ENCODE measurements at regions not wholly inside any gene's neighbourhood (a gene's known extent, or its start where the extent isn't known, plus 50 kb on each side); places are given as distances from the start of the nearest gene placed in this dataset.

DNA sequence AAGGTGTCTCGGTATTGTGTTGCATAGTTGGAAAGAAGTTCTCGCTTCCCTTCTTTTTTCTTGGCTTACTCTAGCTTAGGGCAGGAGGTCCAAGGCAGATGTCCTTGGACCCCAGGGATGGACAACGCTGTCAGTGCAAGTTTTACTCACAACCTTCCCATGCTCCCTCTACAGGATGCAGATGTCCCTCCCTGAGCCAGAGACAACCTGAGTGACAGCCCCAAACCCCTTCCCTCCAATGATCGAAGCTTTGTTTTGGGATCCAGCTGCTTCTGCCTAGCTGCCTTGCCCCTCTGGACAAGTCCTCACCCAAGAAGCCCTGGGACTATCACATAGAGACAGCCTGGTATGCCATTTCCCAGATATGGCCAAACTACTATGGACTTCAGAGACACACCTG is 112.0 kb upstream of the RAP1B start:
- no peaks in the 10 kb centered on the region for H3K4me1 ChIP-seq (ENCODE audit: control insufficient read depth, low read depth, low read length)
- no peaks in the 10 kb centered on the region for H3K27me3 ChIP-seq (ENCODE audit: control insufficient read depth, insufficient read depth, low read length)
- H3K9ac ChIP-seq (ENCODE audit: low read length) = no peak overlapping the region
- no peaks in the 10 kb centered on the region for H3K9me3 ChIP-seq (ENCODE audit: control insufficient read depth, low read depth, low read length)
- no peaks in the 10 kb centered on the region for H3K36me3 ChIP-seq (ENCODE audit: control insufficient read depth, low read depth, low read length)
- no peak overlapping the region for H3K27ac ChIP-seq (ENCODE audit: low read length)
- H3K4me3 ChIP-seq (ENCODE audit: low read length) = no peak overlapping the region

DNA sequence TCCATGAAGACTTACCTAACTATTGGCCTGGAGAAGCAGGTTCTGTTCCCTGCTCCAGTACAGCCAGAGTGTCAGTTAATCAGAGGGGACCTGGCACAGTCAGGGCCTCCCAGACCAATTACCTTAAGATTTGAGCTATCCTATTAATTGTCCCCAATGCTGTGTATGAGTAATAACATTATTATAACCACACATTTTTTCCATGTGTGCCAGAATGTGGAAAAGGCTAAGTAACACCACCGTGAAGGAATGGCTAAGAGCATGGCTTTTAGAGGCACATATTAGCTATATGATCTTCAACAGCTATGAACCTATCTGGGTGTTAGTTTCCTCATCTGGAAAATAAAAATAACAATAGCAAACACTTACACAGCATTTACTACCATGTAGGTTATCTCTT is 111.1 kb upstream of the RAP1B start:
- Histone ChIP-seq H3K9me3 (ENCODE audit: control insufficient read depth, low read depth, low read length) (no peaks in the 10 kb centered on the region), H3K4me3 (ENCODE audit: low read length) (no peak overlapping the region), H3K27me3 (ENCODE audit: control insufficient read depth, insufficient read depth, low read length) (no peaks in the 10 kb centered on the region), H3K27ac (ENCODE audit: low read length) (no peak overlapping the region), H3K36me3 (ENCODE audit: control insufficient read depth, low read depth, low read length) (no peaks in the 10 kb centered on the region), H3K9ac (ENCODE audit: low read length) (no peak overlapping the region), H3K4me1 (ENCODE audit: control insufficient read depth, low read depth, low read length) (no peaks in the 10 kb centered on the region)

DNA sequence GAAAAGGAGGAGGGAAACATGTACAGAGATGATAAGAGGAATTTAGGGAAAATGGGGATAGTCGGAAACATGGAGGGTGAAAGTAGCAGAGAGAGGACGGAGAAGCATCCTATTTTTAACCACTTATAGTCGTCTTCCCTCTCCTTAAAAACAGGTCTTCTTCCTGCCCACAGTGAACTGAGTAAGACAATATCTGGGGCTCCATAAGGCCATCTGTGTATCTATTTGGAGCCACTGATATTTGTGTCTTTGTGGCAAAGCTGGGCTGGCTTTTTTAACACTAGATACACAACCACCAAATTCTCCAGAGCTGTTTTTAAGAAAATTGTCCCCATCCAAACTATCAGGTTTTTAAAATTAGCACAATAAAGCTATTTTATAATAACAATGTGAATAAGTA is 109.5 kb upstream of the RAP1B start:
- Histone ChIP-seq H3K27me3 (ENCODE audit: control insufficient read depth, insufficient read depth, low read length) (no peaks in the 10 kb centered on the region), H3K9ac (ENCODE audit: low read length) (no peak overlapping the region), H3K4me3 (ENCODE audit: low read length) (no peak overlapping the region), H3K9me3 (ENCODE audit: control insufficient read depth, low read depth, low read length) (no peaks in the 10 kb centered on the region), H3K4me1 (ENCODE audit: control insufficient read depth, low read depth, low read length) (no peaks in the 10 kb centered on the region), H3K36me3 (ENCODE audit: control insufficient read depth, low read depth, low read length) (no peaks in the 10 kb centered on the region), H3K27ac (ENCODE audit: low read length) (no peak overlapping the region)

DNA sequence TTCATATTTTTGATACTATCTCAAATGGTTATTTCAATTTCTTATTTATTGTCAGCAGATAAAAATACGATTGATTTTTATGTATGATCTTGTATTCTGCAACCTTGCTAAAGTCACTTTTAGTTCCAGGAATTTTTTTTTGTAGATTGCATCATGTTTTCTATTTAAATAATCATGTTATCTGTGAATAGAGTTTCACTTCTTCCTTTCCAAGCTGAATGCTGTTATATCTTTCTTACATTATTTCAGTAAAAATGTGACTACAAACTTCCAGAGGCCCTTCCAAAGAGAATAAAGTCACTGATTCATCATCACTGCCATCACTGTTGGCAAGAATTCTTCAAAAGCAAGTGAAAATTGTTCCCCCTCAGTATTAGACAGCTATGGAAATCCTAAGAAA is 104.7 kb upstream of the RAP1B start:
- Histone ChIP-seq H3K4me1 (ENCODE audit: control insufficient read depth, low read depth, low read length) (no peaks in the 10 kb centered on the region), H3K27me3 (ENCODE audit: control insufficient read depth, insufficient read depth, low read length) (no peaks in the 10 kb centered on the region), H3K4me3 (ENCODE audit: low read length) (no peak overlapping the region), H3K9me3 (ENCODE audit: control insufficient read depth, low read depth, low read length) (no peaks in the 10 kb centered on the region), H3K36me3 (ENCODE audit: control insufficient read depth, low read depth, low read length) (no peaks in the 10 kb centered on the region), H3K27ac (ENCODE audit: low read length) (no peak overlapping the region), H3K9ac (ENCODE audit: low read length) (no peak overlapping the region)

DNA sequence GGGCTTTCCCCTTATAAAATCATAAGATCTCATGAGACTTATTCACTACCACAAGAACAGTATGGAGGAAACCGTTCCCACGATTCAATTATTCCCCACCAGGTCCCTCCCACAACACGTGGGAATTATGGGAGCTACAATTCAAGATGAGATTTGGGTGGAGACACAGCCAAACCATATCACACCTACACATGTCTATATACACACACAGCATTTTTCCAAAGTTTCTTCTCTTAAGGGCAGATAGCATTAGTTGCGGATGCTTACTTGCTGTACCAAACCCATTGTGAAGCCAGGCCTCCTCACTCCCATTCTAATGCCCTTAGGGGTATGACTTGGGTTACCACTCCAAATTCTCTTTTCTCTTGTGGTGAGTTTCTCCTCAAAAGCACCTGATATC is 104.1 kb upstream of the RAP1B start:
- no peak overlapping the region for H3K4me3 ChIP-seq (ENCODE audit: low read length)

DNA sequence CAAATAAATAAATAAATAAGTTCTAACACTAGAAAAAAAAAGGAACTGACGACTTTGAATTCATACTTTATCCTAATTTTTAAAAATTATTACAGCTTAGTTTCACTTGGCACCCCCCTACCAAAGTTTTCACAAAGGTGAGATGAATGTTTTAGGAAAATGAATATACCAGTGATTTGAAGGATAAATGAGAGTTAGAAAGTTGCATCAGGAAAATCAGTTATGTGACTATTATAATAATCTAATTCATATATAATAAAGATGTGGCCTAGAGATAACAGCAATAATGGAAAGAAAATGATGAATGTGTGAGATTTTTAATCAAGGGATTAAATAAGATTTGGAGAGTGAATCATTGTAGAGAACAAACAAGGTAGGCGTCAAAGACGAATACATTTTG is 103.0 kb upstream of the RAP1B start:
- H3K27ac ChIP-seq (ENCODE audit: low read length) = no peak overlapping the region
- H3K4me3 ChIP-seq (ENCODE audit: low read length) = no peak overlapping the region
- H3K27me3 ChIP-seq (ENCODE audit: control insufficient read depth, insufficient read depth, low read length) = no peaks in the 10 kb centered on the region
- no peak overlapping the region for H3K9ac ChIP-seq (ENCODE audit: low read length)
- H3K4me1 ChIP-seq (ENCODE audit: control insufficient read depth, low read depth, low read length) = no peaks in the 10 kb centered on the region
- no peaks in the 10 kb centered on the region for H3K9me3 ChIP-seq (ENCODE audit: control insufficient read depth, low read depth, low read length)
- no peaks in the 10 kb centered on the region for H3K36me3 ChIP-seq (ENCODE audit: control insufficient read depth, low read depth, low read length)

More for the DNA sequence above, 104.1 kb upstream of the RAP1B start:
- no peaks in the 10 kb centered on the region for H3K27me3 ChIP-seq (ENCODE audit: control insufficient read depth, insufficient read depth, low read length)
- no peaks in the 10 kb centered on the region for H3K9me3 ChIP-seq (ENCODE audit: control insufficient read depth, low read depth, low read length)
- no peak overlapping the region for H3K9ac ChIP-seq (ENCODE audit: low read length)
- H3K4me1 ChIP-seq (ENCODE audit: control insufficient read depth, low read depth, low read length) = no peaks in the 10 kb centered on the region
- H3K27ac ChIP-seq (ENCODE audit: low read length) = no peak overlapping the region
- H3K36me3 ChIP-seq (ENCODE audit: control insufficient read depth, low read depth, low read length) = no peaks in the 10 kb centered on the region

DNA sequence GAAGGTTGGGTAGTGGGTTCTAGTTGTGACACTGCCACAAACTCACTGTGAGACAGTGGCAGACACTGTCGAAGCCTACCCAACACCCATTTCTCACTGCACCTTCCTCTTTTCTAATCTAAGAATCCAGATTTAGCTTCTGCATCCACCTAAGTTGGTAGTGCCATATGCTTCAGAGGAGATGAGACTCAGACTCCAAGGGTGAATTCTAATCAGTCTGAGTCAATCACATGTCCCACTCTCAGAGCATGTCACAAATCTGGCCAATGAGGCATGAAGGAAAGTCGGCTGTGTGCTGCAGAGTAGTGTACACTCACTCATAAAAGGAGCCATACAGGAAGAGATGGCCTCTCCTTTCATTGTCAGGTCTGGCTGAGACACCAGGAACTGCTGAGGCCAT is 102.1 kb upstream of the RAP1B start:
- Histone ChIP-seq H3K27ac (ENCODE audit: low read length) (no peak overlapping the region), H3K27me3 (ENCODE audit: control insufficient read depth, insufficient read depth, low read length) (no peaks in the 10 kb centered on the region), H3K4me3 (ENCODE audit: low read length) (no peak overlapping the region), H3K4me1 (ENCODE audit: control insufficient read depth, low read depth, low read length) (no peaks in the 10 kb centered on the region), H3K9me3 (ENCODE audit: control insufficient read depth, low read depth, low read length) (no peaks in the 10 kb centered on the region), H3K9ac (ENCODE audit: low read length) (no peak overlapping the region), H3K36me3 (ENCODE audit: control insufficient read depth, low read depth, low read length) (no peaks in the 10 kb centered on the region)

DNA sequence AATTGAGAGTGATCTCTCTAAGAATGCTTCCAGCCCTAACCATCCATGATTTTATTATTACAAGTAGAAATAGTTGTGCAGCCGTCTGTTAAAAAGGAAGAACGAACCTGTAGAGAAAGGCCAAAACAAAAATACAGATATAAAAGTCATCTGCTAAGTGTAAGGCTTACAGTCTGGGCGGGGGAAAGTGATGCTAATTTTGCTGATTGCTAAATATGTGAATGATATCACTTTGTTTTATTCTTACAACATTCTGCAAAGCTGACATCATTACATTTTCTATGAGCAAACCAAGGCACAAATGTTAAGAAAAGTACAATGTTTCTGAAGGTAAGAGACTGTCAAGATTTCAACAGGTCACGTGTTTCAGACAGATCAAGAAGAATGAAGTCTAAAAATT is 101.5 kb upstream of the RAP1B start:
- Histone ChIP-seq H3K27me3 (ENCODE audit: control insufficient read depth, insufficient read depth, low read length) (no peaks in the 10 kb centered on the region), H3K27ac (ENCODE audit: low read length) (no peak overlapping the region)

DNA sequence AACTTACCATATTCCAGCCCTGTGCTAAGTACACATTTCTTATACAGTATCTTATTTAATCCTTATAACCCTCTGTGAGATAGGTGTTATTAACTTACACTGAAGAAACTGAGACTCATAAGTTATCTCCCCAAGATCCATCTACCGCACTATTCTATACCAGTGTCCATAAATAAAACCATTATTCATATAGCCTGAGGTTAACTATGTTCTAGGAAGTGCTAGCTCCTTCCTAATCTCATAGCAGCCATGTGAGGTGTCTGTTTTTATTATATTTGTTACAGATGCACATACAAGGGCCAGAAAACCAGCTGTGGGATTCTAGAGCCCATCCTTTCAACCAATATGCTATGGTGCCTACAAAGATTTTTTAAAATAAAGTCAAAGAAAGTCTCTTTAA is 100.3 kb upstream of the RAP1B start:
- Histone ChIP-seq H3K9me3 (ENCODE audit: control insufficient read depth, low read depth, low read length) (no peaks in the 10 kb centered on the region), H3K4me3 (ENCODE audit: low read length) (no peak overlapping the region), H3K27ac (ENCODE audit: low read length) (no peak overlapping the region), H3K9ac (ENCODE audit: low read length) (no peak overlapping the region), H3K4me1 (ENCODE audit: control insufficient read depth, low read depth, low read length) (no peaks in the 10 kb centered on the region), H3K36me3 (ENCODE audit: control insufficient read depth, low read depth, low read length) (no peaks in the 10 kb centered on the region), H3K27me3 (ENCODE audit: control insufficient read depth, insufficient read depth, low read length) (no peaks in the 10 kb centered on the region)

More for the DNA sequence above, 101.5 kb upstream of the RAP1B start:
- Histone ChIP-seq H3K4me1 (ENCODE audit: control insufficient read depth, low read depth, low read length) (no peaks in the 10 kb centered on the region), H3K4me3 (ENCODE audit: low read length) (no peak overlapping the region), H3K9me3 (ENCODE audit: control insufficient read depth, low read depth, low read length) (no peaks in the 10 kb centered on the region), H3K36me3 (ENCODE audit: control insufficient read depth, low read depth, low read length) (no peaks in the 10 kb centered on the region), H3K9ac (ENCODE audit: low read length) (no peak overlapping the region)

DNA sequence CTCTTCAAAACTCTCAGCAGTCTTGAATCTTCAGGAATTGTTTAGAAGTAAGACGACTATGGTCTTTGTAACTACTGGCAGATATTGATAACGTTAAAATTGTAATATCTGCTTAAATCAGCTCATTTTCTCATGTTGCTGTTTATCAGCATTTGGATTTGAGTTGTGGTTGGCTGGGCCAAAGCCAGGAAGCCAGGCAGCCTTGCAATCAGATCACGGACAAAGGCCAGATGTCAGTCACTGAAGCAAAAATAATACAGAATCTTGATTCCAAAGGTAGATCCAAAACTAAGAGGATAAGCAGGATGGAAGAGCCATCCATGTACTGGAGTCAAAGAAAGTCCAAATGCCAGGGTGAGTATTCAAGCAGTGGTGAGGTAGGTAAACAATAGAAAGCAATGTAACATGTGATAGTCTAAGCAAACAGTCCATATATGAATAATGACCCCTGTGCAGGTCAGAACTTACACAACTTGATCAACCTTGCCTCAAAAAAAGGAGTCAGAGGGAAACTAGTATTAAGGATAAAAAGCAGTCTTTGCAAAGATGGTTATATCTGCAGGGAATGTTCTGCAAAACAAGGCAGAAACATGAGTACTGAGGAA is 95.8 kb upstream of the RAP1B start:
- H3K36me3 ChIP-seq (ENCODE audit: control insufficient read depth, low read depth, low read length) = no peaks in the 10 kb centered on the region
- H3K27me3 ChIP-seq (ENCODE audit: control insufficient read depth, insufficient read depth, low read length) = no peaks in the 10 kb centered on the region
- H3K4me3 ChIP-seq (ENCODE audit: low read length) = no peak overlapping the region
- H3K27ac ChIP-seq (ENCODE audit: low read length) = no peak overlapping the region
- H3K9me3 ChIP-seq (ENCODE audit: control insufficient read depth, low read depth, low read length) = no peaks in the 10 kb centered on the region
- no peak overlapping the region for H3K9ac ChIP-seq (ENCODE audit: low read length)
- no peaks in the 10 kb centered on the region for H3K4me1 ChIP-seq (ENCODE audit: control insufficient read depth, low read depth, low read length)

DNA sequence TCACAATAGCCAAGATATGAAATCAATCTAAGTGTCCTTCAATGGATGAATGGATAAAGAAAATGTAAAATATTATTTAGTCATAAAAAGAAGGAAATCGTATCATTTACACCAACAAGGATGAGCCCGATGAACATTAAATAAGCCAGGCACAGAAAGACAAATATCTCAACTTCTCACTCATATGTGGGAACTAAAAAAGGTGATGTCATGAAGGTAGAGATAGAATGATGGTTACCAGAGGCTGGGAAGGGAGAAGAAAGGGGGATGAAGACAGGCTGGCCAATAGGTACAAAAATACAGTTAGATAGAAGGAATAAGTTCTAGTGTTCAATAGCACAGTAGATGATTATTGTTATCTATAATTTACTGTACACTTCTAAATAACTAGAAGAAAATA is 94.9 kb upstream of the RAP1B start:
- Histone ChIP-seq H3K27me3 (ENCODE audit: control insufficient read depth, insufficient read depth, low read length) (no peaks in the 10 kb centered on the region), H3K36me3 (ENCODE audit: control insufficient read depth, low read depth, low read length) (no peaks in the 10 kb centered on the region), H3K4me1 (ENCODE audit: control insufficient read depth, low read depth, low read length) (no peaks in the 10 kb centered on the region), H3K9me3 (ENCODE audit: control insufficient read depth, low read depth, low read length) (no peaks in the 10 kb centered on the region), H3K4me3 (ENCODE audit: low read length) (no peak overlapping the region), H3K27ac (ENCODE audit: low read length) (no peak overlapping the region), H3K9ac (ENCODE audit: low read length) (no peak overlapping the region)

DNA sequence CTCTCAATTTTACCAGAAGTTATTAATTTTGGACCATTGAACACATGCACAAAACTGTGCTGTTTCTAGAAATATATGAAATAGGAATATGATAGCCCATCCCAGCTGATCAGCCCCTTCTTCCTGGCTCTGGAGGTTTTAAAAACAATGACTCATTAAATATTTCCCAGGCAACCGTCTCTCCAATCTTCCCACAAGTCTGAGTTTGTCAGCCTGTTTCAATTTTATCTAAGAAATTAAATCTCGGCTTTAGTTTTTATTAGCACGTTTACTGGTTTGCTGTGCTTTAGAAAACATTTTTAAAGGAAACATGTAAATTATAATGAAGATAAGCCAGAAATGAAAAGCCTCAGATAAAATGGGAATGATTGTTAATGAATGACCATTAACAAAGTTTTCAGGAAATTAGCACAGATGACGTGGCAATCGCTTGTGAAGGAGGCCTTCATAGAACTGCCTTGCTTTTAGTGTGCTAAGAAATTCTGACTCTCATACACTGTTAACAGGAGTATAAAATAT is 89.3 kb upstream of the RAP1B start:
- Histone ChIP-seq H3K27ac (ENCODE audit: low read length) (no peak overlapping the region), H3K36me3 (ENCODE audit: control insufficient read depth, low read depth, low read length) (no peaks in the 10 kb centered on the region), H3K4me1 (ENCODE audit: control insufficient read depth, low read depth, low read length) (no peaks in the 10 kb centered on the region), H3K9me3 (ENCODE audit: control insufficient read depth, low read depth, low read length) (no peaks in the 10 kb centered on the region), H3K27me3 (ENCODE audit: control insufficient read depth, insufficient read depth, low read length) (no peaks in the 10 kb centered on the region), H3K4me3 (ENCODE audit: low read length) (no peak overlapping the region), H3K9ac (ENCODE audit: low read length) (no peak overlapping the region)
